GM23338 (cell line): ENCODE measurements at regions not wholly inside any gene's neighbourhood (a gene's known extent, or its start where the extent isn't known, plus 50 kb on each side); places are given as distances from the start of the nearest gene placed in this dataset.

Experiments used
- ATAC-seq: fragments of 200-7000 bp; cut with Tn5 transposase; 3 replicates; pipeline ENCODE4 v1.9.1; 2020
- DNase-seq: peaks from one replicate; pipeline ENCODE4 v3.0.0-alpha.2; 2015; ENCODE audit warnings: low spot score
- H2AFZ ChIP-seq: fragments of 200-600 bp; sonication (generic); 2 replicates; pipeline ENCODE4 v1.8.0; 2016; ENCODE audit warnings: antibody characterized with exemption, mild to moderate bottlenecking, moderate library complexity
- H3F3A ChIP-seq: fragments of 200-600 bp; sonication (generic); replicated peaks from 2 replicates; pipeline ENCODE4 v1.8.0; 2017; ENCODE audit warnings: antibody characterized with exemption, mixed run types, low read depth
- H3K27ac ChIP-seq: fragments of 200-600 bp; sonication (generic); 2 replicates; pipeline ENCODE4 v1.6.1; 2016; ENCODE audit warnings: low read depth
- H3K27me3 ChIP-seq: fragments of 200-600 bp; sonication (generic); 2 replicates; pipeline ENCODE4 v1.8.0; 2016; ENCODE audit warnings: mild to moderate bottlenecking, mixed run types, moderate library complexity; ENCODE audit not compliant: insufficient read depth
- H3K36me3 ChIP-seq: fragments of 200-600 bp; sonication (generic); 2 replicates; pipeline ENCODE4 v1.8.0; 2016; ENCODE audit warnings: mild to moderate bottlenecking; ENCODE audit not compliant: insufficient read depth
- H3K4me1 ChIP-seq: fragments of 200-600 bp; sonication (generic); 2 replicates; pipeline ENCODE4 v1.8.0; 2016; ENCODE audit warnings: mild to moderate bottlenecking, moderate library complexity; ENCODE audit not compliant: insufficient read depth
- H3K4me2 ChIP-seq: fragments of 200-600 bp; sonication (generic); 2 replicates; pipeline ENCODE4 v1.7.1; 2017; ENCODE audit warnings: mixed run types
- H3K4me3 ChIP-seq: fragments of 200-600 bp; sonication (generic); 2 replicates; pipeline ENCODE4 v1.6.1; 2016; ENCODE audit warnings: mixed run types
- H3K79me2 ChIP-seq: fragments of 200-600 bp; sonication (generic); replicated peaks from 2 replicates; pipeline ENCODE4 v1.8.0; 2017; ENCODE audit warnings: mild to moderate bottlenecking; ENCODE audit not compliant: insufficient read depth
- H3K9me2 ChIP-seq: fragments of 200-600 bp; sonication (generic); 2 replicates; pipeline ENCODE4 v1.8.0; 2017; ENCODE audit not compliant: insufficient read depth
- H4K20me1 ChIP-seq: fragments of 200-600 bp; sonication (generic); replicated peaks from 2 replicates; pipeline ENCODE4 v1.8.0; 2017; ENCODE audit warnings: mild to moderate bottlenecking; ENCODE audit not compliant: insufficient read depth
- H3K27ac Mint-ChIP-seq: 2 replicates; pipeline ENCODE4 v1.8.0; 2020; ENCODE audit warnings: inconsistent platforms, mild to moderate bottlenecking, moderate library complexity, mixed read lengths
- H3K27me3 Mint-ChIP-seq: 3 replicates; pipeline ENCODE4 v1.8.0; 2022; ENCODE audit warnings: low read depth, mild to moderate bottlenecking, moderate library complexity, mixed read lengths, inconsistent platforms; ENCODE audit not compliant: insufficient read depth, poor library complexity
- H3K36me3 Mint-ChIP-seq: 3 replicates; pipeline ENCODE4 v1.8.0; 2021; ENCODE audit warnings: low read depth, mild to moderate bottlenecking, inconsistent platforms, moderate library complexity, mixed read lengths
- H3K4me1 Mint-ChIP-seq: 3 replicates; pipeline ENCODE4 v1.8.0; 2020; ENCODE audit warnings: mild to moderate bottlenecking, inconsistent platforms, mixed read lengths
- H3K4me3 Mint-ChIP-seq: 3 replicates; pipeline ENCODE4 v1.8.0; 2021; ENCODE audit warnings: moderate library complexity, mild to moderate bottlenecking, inconsistent platforms, mixed read lengths
- H3K9me3 Mint-ChIP-seq: 3 replicates; pipeline ENCODE4 v1.8.0; 2020; ENCODE audit warnings: moderate library complexity, mild to moderate bottlenecking, inconsistent platforms, mixed read lengths
- CREB1 ChIP-seq: fragments of 250-450 bp; sonication (Bioruptor Pico); IDR thresholded peaks from 2 replicates; pipeline ENCODE4 v1.5.0; 2020; ENCODE audit warnings: low read depth, mild to moderate bottlenecking, moderate library complexity
- EZH2 ChIP-seq: fragments of 200-600 bp; sonication (generic); IDR thresholded peaks from one replicate; pipeline ENCODE4 v1.8.0; 2017; ENCODE audit warnings: antibody characterized with exemption, mild to moderate bottlenecking, low read depth; ENCODE audit not compliant: unreplicated experiment
- EZH2phosphoT487 ChIP-seq: fragments of 200-600 bp; sonication (generic); IDR thresholded peaks from one replicate; pipeline ENCODE4 v1.8.1; 2018; ENCODE audit warnings: antibody characterized with exemption; ENCODE audit not compliant: unreplicated experiment
- JUNB ChIP-seq: IDR thresholded peaks from one replicate; pipeline ENCODE4 v1.6.1; 2016; ENCODE audit warnings: antibody characterized with exemption; ENCODE audit not compliant: unreplicated experiment
- NANOG ChIP-seq: IDR thresholded peaks from 2 replicates; pipeline ENCODE4 v1.6.1; 2016; ENCODE audit warnings: antibody characterized with exemption, borderline replicate concordance
- STAT1 ChIP-seq: IDR thresholded peaks from one replicate; pipeline ENCODE4 v1.6.1; 2016; ENCODE audit warnings: antibody characterized with exemption; ENCODE audit not compliant: unreplicated experiment
- ZNF114 ChIP-seq: fragments of 250-450 bp; sonication (Bioruptor Pico); IDR thresholded peaks from 2 replicates; pipeline ENCODE4 v1.5.0; 2020; ENCODE audit warnings: mild to moderate bottlenecking, moderate library complexity
- ZNF331 ChIP-seq: fragments of 250-450 bp; sonication (Bioruptor Pico); IDR thresholded peaks from 2 replicates; pipeline ENCODE4 v1.5.0; 2020; ENCODE audit warnings: low read depth, mild to moderate bottlenecking, moderate library complexity
- TF ChIP-seq, protein P1 (sequence below): IDR thresholded peaks from 2 replicates; pipeline ENCODE4 v1.6.1; 2016; ENCODE audit warnings: antibody characterized with exemption
- TF ChIP-seq, protein P2 (sequence below), 2 experiments: fragments of 200-600 bp in 1 of 2; sonication (generic) in 1 of 2; conservative IDR thresholded peaks; 2 replicates each; pipeline versions ENCODE4 v1.5.1 to v1.6.1; 2016 to 2017; ENCODE audit warnings: antibody characterized with exemption in 2 of 2, low read depth in 2 of 2, mild to moderate bottlenecking in 2 of 2, moderate library complexity in 1 of 2
- TF ChIP-seq, protein P3 (sequence below): fragments of 250-450 bp; sonication (Bioruptor Pico); IDR thresholded peaks from 2 replicates; pipeline ENCODE4 v1.5.0; 2020; ENCODE audit warnings: mild to moderate bottlenecking, moderate library complexity
- TF ChIP-seq, protein P4 (sequence below): IDR thresholded peaks from one replicate; pipeline ENCODE4 v1.6.1; 2018; ENCODE audit warnings: antibody characterized with exemption; ENCODE audit not compliant: unreplicated experiment

DNA sequence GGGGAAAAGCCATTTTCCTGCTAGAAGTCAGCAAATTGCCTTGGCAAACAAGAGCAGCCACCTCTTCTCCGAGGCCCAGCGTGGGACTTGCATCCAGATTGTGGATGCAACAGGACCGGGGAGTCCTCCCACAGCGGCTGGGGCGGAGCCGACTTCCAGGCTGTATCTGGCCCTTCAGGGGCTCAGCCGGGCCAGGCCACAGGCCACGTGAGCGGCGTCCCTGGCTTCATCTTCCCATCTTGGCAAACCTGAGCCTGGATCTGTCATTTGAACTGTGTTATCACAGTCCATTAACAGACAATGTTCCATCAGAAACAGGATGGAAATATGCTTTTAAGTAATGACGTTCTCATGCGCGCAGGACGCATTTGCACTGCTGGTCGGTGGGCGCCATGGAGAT is 483.5 kb upstream of the SALL3 start:
- H3K27me3 Mint-ChIP-seq = peaks cover 9% of the 10 kb centered on the region
- no peak for DNase-seq
- Histone ChIP-seq H3F3A (no peaks in the 10 kb centered on the region), H3K4me3 (no peak overlapping the region), H4K20me1 (no peaks in the 10 kb centered on the region), H3K4me1 (no peaks in the 10 kb centered on the region), H2AFZ (no peak overlapping the region), H3K79me2 (no peaks in the 10 kb centered on the region), H3K9me2 (no peaks in the 10 kb centered on the region), H3K4me2 (no peak overlapping the region), H3K27ac (no peak overlapping the region), H3K36me3 (no peaks in the 10 kb centered on the region), H3K27me3 (no peaks in the 10 kb centered on the region)
- peaks cover 37% of the 10 kb centered on the region for H3K36me3 Mint-ChIP-seq
- TF ChIP-seq, protein P1, sequence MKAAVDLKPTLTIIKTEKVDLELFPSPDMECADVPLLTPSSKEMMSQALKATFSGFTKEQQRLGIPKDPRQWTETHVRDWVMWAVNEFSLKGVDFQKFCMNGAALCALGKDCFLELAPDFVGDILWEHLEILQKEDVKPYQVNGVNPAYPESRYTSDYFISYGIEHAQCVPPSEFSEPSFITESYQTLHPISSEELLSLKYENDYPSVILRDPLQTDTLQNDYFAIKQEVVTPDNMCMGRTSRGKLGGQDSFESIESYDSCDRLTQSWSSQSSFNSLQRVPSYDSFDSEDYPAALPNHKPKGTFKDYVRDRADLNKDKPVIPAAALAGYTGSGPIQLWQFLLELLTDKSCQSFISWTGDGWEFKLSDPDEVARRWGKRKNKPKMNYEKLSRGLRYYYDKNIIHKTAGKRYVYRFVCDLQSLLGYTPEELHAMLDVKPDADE = no peak
- TF ChIP-seq, protein P2, sequence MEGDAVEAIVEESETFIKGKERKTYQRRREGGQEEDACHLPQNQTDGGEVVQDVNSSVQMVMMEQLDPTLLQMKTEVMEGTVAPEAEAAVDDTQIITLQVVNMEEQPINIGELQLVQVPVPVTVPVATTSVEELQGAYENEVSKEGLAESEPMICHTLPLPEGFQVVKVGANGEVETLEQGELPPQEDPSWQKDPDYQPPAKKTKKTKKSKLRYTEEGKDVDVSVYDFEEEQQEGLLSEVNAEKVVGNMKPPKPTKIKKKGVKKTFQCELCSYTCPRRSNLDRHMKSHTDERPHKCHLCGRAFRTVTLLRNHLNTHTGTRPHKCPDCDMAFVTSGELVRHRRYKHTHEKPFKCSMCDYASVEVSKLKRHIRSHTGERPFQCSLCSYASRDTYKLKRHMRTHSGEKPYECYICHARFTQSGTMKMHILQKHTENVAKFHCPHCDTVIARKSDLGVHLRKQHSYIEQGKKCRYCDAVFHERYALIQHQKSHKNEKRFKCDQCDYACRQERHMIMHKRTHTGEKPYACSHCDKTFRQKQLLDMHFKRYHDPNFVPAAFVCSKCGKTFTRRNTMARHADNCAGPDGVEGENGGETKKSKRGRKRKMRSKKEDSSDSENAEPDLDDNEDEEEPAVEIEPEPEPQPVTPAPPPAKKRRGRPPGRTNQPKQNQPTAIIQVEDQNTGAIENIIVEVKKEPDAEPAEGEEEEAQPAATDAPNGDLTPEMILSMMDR (conservative IDR thresholded peaks at IDR 0.05; ENCODE audit: low read depth in 2 of 2) = no peak
- TF ChIP-seq, protein P3, sequence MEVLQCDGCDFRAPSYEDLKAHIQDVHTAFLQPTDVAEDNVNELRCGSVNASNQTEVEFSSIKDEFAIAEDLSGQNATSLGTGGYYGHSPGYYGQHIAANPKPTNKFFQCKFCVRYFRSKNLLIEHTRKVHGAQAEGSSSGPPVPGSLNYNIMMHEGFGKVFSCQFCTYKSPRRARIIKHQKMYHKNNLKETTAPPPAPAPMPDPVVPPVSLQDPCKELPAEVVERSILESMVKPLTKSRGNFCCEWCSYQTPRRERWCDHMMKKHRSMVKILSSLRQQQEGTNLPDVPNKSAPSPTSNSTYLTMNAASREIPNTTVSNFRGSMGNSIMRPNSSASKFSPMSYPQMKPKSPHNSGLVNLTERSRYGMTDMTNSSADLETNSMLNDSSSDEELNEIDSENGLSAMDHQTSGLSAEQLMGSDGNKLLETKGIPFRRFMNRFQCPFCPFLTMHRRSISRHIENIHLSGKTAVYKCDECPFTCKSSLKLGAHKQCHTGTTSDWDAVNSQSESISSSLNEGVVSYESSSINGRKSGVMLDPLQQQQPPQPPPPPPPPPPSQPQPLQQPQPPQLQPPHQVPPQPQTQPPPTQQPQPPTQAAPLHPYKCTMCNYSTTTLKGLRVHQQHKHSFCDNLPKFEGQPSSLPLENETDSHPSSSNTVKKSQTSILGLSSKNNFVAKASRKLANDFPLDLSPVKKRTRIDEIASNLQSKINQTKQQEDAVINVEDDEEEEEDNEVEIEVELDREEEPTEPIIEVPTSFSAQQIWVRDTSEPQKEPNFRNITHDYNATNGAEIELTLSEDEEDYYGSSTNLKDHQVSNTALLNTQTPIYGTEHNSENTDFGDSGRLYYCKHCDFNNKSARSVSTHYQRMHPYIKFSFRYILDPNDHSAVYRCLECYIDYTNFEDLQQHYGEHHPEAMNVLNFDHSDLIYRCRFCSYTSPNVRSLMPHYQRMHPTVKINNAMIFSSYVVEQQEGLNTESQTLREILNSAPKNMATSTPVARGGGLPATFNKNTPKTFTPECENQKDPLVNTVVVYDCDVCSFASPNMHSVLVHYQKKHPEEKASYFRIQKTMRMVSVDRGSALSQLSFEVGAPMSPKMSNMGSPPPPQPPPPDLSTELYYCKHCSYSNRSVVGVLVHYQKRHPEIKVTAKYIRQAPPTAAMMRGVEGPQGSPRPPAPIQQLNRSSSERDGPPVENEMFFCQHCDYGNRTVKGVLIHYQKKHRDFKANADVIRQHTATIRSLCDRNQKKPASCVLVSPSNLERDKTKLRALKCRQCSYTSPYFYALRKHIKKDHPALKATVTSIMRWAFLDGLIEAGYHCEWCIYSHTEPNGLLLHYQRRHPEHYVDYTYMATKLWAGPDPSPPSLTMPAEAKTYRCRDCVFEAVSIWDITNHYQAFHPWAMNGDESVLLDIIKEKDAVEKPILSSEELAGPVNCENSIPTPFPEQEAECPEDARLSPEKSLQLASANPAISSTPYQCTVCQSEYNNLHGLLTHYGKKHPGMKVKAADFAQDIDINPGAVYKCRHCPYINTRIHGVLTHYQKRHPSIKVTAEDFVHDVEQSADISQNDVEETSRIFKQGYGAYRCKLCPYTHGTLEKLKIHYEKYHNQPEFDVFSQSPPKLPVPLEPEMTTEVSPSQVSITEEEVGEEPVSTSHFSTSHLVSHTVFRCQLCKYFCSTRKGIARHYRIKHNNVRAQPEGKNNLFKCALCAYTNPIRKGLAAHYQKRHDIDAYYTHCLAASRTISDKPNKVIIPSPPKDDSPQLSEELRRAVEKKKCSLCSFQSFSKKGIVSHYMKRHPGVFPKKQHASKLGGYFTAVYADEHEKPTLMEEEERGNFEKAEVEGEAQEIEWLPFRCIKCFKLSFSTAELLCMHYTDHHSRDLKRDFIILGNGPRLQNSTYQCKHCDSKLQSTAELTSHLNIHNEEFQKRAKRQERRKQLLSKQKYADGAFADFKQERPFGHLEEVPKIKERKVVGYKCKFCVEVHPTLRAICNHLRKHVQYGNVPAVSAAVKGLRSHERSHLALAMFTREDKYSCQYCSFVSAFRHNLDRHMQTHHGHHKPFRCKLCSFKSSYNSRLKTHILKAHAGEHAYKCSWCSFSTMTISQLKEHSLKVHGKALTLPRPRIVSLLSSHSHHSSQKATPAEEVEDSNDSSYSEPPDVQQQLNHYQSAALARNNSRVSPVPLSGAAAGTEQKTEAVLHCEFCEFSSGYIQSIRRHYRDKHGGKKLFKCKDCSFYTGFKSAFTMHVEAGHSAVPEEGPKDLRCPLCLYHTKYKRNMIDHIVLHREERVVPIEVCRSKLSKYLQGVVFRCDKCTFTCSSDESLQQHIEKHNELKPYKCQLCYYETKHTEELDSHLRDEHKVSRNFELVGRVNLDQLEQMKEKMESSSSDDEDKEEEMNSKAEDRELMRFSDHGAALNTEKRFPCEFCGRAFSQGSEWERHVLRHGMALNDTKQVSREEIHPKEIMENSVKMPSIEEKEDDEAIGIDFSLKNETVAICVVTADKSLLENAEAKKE (CRISPR knock-in tag) = no peak
- TF ChIP-seq EZH2 (no peak), NANOG (no peak), ZNF114 (CRISPR knock-in tag) (no peak), STAT1 (no peak), JUNB (no peak), ZNF331 (no peak), EZH2phosphoT487 (no peak), CREB1 (CRISPR knock-in tag) (no peak)
- TF ChIP-seq, protein P4, sequence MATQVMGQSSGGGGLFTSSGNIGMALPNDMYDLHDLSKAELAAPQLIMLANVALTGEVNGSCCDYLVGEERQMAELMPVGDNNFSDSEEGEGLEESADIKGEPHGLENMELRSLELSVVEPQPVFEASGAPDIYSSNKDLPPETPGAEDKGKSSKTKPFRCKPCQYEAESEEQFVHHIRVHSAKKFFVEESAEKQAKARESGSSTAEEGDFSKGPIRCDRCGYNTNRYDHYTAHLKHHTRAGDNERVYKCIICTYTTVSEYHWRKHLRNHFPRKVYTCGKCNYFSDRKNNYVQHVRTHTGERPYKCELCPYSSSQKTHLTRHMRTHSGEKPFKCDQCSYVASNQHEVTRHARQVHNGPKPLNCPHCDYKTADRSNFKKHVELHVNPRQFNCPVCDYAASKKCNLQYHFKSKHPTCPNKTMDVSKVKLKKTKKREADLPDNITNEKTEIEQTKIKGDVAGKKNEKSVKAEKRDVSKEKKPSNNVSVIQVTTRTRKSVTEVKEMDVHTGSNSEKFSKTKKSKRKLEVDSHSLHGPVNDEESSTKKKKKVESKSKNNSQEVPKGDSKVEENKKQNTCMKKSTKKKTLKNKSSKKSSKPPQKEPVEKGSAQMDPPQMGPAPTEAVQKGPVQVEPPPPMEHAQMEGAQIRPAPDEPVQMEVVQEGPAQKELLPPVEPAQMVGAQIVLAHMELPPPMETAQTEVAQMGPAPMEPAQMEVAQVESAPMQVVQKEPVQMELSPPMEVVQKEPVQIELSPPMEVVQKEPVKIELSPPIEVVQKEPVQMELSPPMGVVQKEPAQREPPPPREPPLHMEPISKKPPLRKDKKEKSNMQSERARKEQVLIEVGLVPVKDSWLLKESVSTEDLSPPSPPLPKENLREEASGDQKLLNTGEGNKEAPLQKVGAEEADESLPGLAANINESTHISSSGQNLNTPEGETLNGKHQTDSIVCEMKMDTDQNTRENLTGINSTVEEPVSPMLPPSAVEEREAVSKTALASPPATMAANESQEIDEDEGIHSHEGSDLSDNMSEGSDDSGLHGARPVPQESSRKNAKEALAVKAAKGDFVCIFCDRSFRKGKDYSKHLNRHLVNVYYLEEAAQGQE = no peak
- peaks cover 96% of the 10 kb centered on the region for H3K9me3 Mint-ChIP-seq
- H3K4me3 Mint-ChIP-seq = no peak overlapping the region
- no peaks in the 10 kb centered on the region for H3K4me1 Mint-ChIP-seq
- H3K27ac Mint-ChIP-seq = no peak overlapping the region
- ATAC-seq = no peak
